ENCODE measurements at regions not wholly inside any gene's neighbourhood (a gene's known extent, or its start where the extent isn't known, plus 50 kb on each side); places are given as distances from the start of the nearest gene placed in this dataset.
"Not testable (repeated sequence)": the region's sequence is repeated elsewhere in the genome, so short reads cannot be mapped to it uniquely, and the experiment has no call there.

- DNase-seq (ENCODE audit: low read depth in 2 of 2), result peak in 1 of 2 experiments; percentile 9
Observed at GRCh38 chr5:36739751-36740221, 133.4 kb downstream of the SLC1A3 start.

- DNase-seq (ENCODE audit: low read depth in 2 of 2), result no peak
Observed at GRCh38 chr5:36740259-36740898, 134.0 kb downstream of the SLC1A3 start.

GRCh38 chr5:36741128-36741527 is 134.7 kb downstream of the SLC1A3 start:
- no peak for DNase-seq (ENCODE audit: low read depth in 2 of 2)

GRCh38 chr5:36743891-36744772 is 132.4 kb upstream of the NIPBL start:
- DNase-seq (ENCODE audit: low read depth in 2 of 2), result peak; percentile 8 to 27

- DNase-seq (ENCODE audit: low read depth in 2 of 2), result no peak
Observed at GRCh38 chr5:36744773-36745589, 131.6 kb upstream of the NIPBL start.

GRCh38 chr5:36747794-36748193 is 128.8 kb upstream of the NIPBL start:
- not testable (repeated sequence) for DNase-seq (ENCODE audit: low read depth in 2 of 2)

GRCh38 chr5:36751886-36752285 is 124.7 kb upstream of the NIPBL start:
- DNase-seq (ENCODE audit: low read depth in 2 of 2), result no peak

- DNase-seq (ENCODE audit: low read depth in 2 of 2), result no peak
Observed at GRCh38 chr5:36755342-36755741, 121.2 kb upstream of the NIPBL start.

GRCh38 chr5:36755920-36756488 is 120.6 kb upstream of the NIPBL start:
- DNase-seq (ENCODE audit: low read depth in 2 of 2), result no peak

- DNase-seq (ENCODE audit: low read depth in 2 of 2), result no peak
Observed at GRCh38 chr5:36756848-36757247, 119.7 kb upstream of the NIPBL start.

GRCh38 chr5:36759117-36759516 is 117.5 kb upstream of the NIPBL start:
- DNase-seq (ENCODE audit: low read depth in 2 of 2), result no peak

GRCh38 chr5:36763454-36763853 is 113.1 kb upstream of the NIPBL start:
- no peak for DNase-seq (ENCODE audit: low read depth in 2 of 2)

- no peak for DNase-seq (ENCODE audit: low read depth in 2 of 2)
Observed at GRCh38 chr5:36765876-36766275, 110.7 kb upstream of the NIPBL start.

GRCh38 chr5:36766981-36767380 is 109.6 kb upstream of the NIPBL start:
- no peak for DNase-seq (ENCODE audit: low read depth in 2 of 2)

- no peak for DNase-seq (ENCODE audit: low read depth in 2 of 2)
Observed at GRCh38 chr5:36768450-36768849, 108.1 kb upstream of the NIPBL start.

- DNase-seq (ENCODE audit: low read depth in 2 of 2), result no peak
Observed at GRCh38 chr5:36769129-36769770, 107.3 kb upstream of the NIPBL start.

- no peak for DNase-seq (ENCODE audit: low read depth in 2 of 2)
Observed at GRCh38 chr5:36770125-36770524, 106.4 kb upstream of the NIPBL start.

- no peak for DNase-seq (ENCODE audit: low read depth in 2 of 2)
Observed at GRCh38 chr5:36772276-36773140, 104.1 kb upstream of the NIPBL start.

GRCh38 chr5:36777105-36777757 is 99.3 kb upstream of the NIPBL start:
- DNase-seq (ENCODE audit: low read depth in 2 of 2), result no peak

GRCh38 chr5:36778336-36778735 is 98.2 kb upstream of the NIPBL start:
- no peak for DNase-seq (ENCODE audit: low read depth in 2 of 2)

Measured in fibroblast of skin of left biceps (primary cell).